HG03342 (cell line): ENCODE measurements at regions not wholly inside any gene's neighbourhood (a gene's known extent, or its start where the extent isn't known, plus 50 kb on each side); places are given as distances from the start of the nearest gene placed in this dataset.

ENCODE experiments used
- ATAC-seq: cut with Tn5 transposase; IDR thresholded peaks from one replicate; pipeline ENCODE4 v1.9.1; 2021; ENCODE audit warnings: mild to moderate bottlenecking, moderate library complexity; ENCODE audit not compliant: unreplicated experiment

DNA sequence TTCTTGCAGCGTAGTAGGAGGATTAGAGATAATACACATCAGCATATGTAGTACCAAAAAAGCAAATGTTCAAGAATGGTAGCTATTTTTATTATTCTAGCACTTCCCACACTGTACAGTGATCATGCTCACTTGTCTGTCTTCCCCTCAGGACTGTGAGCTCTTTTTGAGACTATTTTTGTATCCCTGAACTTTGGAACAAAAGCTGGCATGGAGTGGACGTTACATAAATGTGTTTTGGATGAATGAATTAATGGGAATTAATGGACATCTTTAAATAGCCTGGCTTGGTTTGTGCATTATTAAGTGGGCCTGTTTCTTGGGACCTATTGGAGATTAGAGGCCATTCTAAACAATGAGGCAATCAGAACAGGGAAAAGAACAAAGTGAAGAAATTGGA lies 243.7 kb downstream of the CD83 start:
- no peak for ATAC-seq

DNA sequence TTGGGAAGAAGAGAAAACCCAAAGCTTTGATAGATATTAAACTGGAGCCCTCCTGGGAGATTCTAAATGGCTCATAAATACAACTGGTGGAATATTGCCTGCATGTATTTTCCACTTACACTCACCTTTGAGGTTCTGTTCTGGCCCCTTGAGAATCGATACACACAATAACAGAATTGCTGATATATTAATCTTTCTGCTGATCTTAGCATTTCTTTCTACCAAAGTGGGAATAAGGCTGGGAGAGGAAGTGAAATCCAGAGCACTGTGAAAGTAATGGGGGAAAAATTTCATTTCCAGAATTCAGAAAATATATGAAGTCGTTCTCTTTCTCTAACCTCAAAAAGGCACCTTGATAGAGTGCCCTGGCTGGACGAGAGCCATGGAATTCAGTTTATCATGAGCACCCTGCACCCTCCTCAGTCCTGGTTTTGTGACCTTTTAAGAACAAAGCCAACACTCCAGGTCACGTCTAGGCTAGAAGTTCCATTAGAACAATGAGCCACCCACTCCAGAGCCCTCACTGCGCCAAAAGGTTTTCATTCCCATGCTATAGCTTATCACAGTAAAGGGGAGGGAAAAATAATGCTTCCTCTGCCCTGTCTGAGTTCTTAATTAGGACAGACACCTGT lies 244.5 kb downstream of the CD83 start:
- no peak for ATAC-seq

DNA sequence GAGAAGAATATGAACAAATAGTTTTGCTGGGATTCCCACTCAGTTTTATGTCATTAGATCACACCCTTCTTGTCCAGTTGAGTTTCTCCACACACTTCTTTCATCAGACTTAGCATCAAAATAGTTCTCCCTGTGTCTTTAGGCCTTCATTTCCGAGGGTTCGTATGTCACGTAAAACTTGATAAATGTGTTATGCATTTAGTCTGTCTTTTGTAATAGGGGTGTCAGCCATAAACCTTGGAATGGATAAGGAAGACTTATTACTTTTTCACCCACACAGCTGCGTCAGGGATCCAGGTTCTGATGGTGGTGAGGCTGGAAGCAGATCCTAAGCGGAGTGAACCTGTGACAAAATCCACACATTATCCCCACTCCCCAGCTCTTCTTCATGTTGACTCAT lies 246.8 kb downstream of the CD83 start:
- no peak for ATAC-seq

DNA sequence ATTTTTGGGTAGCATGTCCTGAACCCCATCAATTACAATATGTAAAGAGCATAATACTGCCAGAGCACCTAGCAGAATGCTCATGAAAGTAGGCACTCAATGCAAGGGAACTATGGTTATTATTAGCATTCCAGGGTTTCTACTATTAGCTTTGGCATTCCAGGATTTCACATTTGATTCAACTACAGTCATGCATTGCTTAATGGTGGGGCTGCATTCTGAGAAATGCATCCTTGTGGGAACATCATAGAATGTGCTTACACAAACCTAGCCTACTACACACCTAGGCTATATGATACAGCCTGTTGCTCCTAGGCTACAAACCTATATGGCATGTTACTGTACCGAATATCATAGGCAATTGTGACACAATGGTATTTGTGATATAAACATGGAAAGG lies 247.8 kb downstream of the CD83 start:
- ATAC-seq, result no peak

DNA sequence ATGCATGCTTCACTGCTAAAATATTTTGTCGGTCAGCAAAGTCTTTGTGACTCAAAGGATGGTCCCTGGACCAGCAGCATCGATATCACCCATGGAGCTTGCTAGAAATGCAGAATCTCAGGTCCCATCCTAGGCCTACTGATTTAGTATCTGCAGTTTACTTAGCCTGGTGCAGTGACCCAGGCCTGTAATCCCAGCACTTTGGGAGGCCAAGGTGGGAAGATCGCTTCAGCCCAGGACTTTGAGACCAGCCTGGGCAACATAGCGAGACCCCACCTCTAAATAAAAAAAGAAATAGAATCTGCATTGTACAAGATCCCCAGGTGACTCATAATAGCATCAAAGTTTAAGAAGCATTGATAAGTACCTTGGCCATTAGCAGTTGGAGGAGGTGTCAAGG lies 248.7 kb downstream of the CD83 start:
- no peak for ATAC-seq

DNA sequence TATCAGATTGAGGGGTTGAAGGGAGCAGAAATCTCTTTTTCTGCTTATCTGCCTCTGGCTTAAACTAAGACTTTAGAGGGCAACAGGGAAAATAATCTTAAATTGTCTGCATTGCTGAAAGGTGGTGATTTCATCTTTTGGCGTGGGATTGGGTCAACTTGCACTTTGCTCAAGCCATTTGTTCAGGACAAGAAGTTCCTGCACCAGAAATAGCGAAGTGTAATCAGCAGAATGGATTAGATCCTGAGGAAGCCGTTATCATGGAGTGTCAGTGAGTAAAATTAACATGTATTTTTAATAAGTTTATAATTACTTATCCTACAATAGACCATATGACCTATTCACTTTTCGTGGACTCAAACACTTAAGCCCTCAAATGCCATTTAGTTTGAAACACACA lies 249.3 kb downstream of the CD83 start:
- ATAC-seq, result no peak

DNA sequence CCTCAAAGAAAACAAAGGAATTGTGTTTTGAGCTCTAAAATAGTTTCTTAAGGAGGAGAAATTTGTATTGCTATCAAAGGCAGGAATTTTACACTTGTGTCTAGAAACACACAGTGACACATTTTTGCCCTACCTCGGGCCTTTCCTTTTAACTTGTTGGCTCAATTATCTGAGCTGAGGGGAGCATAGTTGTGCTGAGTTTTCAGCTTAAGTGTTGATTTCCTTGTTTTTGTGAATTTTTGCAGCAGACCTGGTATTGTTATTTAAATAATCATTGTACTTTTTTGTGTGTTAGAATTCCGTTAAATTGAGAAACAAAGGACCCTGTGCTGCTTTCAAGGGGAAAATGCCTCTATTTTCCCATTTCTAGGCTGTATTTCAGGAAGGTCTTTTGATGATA lies 249.7 kb downstream of the CD83 start:
- ATAC-seq, result no peak

DNA sequence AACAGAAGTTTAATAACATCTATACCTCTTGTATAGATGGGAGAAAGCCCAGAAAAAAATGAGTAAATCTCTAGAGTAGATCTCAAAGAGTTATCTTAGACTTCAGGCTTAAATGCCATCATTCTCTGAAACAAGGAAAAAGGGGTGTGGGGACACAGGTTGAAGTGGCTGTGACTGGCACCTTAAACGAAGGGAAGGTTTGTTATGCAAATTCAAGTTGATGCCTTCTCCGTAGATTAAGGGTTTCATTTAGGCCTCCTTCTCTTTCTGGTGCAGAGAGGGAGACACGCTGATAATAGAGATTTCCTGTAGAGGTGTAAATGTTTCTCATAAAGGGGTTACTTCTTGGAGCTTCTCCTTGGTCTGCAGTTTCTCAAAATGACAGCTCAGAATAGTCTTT lies 252.1 kb downstream of the CD83 start:
- no peak for ATAC-seq

DNA sequence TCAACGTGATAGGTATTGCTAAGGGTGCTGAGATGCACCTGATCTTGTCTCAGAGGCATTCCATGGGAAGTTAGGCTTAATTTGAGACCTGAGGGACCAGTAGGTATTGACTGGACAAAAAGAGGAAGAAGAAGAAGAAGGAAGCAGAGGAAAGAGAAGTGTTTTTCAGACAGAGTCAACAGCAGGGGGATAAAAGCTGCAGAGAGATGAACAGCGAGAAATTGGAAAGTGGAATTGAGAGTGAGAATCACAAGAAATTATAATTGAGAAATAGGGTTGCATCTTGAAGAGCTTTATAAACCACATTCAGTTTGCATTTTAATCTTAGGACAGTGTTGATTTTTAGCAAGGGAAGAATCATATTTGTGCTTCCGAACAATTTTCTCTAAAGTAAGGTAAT lies 254.0 kb downstream of the CD83 start:
- ATAC-seq, result no peak

DNA sequence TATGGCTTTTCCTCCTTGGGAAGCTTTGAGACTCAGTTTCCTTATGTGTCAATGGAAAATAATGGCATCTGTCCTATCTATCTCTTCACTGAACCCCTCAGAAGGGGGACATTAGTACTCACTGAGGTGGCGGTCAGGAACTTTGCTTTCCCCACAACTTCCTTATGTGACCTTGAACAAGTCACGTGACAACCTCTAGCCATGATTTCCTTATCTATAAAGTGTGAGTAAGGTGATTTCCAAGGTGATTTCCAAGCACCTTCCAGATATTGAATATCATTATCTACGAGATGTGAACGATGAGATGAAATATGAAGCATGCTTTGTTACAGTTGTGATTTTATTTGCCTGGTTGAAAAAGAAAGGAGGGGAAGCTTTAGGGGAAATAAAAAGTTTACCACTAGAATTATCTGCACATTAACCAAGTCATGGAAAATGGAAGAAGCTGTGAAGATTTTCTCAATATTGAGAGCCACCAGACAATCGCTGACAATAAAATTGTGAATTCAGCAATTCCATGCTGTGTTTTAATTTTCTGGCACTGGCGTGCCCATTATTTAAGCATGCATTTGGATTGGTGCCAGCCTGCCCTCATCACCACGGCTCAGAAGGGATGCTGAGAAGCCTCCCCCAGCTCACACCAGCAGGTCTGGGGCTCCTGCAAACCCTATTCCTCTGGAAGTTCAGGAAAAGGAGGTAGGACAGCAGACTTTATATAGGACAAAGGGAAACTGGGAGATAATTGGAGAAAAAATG lies 255.3 kb downstream of the CD83 start:
- ATAC-seq, result no peak

DNA sequence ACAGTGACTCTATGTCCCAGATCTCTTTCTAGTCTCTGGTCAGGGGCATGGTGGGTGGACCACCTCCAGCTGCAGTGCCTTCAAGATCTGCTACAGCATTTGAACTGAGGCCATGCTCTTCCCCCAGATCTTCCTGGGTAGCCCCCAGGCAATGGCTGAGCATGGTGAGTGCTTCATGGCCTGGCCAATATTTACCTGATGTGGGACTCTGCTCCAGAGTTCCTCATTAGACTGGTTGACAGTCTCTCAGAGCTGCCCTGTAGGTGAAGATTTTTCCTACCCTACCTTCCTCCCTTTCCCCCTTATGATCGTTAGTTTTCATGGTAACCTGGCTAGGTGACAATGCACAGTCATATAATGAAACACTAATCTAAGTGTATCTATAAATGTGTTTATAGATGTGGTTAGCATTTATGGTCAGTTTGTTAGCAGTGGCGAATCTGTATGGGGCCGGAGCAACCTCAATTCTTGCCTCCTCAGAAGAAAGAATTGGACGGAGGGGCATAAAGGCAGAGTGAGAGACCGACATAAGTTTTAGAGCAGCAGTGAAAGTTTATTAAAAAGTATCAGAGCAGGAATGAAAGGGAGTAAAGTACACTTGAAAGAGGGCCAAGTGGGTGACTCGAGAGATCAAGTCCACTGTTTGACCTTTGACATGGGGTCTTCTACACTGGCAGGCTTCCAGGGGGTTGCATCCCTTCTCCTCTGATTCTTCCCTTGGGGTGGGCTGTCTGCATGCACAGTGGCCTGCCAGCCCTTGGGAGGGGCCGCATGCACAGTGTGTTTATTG lies 256.3 kb downstream of the CD83 start:
- ATAC-seq, result no peak

DNA sequence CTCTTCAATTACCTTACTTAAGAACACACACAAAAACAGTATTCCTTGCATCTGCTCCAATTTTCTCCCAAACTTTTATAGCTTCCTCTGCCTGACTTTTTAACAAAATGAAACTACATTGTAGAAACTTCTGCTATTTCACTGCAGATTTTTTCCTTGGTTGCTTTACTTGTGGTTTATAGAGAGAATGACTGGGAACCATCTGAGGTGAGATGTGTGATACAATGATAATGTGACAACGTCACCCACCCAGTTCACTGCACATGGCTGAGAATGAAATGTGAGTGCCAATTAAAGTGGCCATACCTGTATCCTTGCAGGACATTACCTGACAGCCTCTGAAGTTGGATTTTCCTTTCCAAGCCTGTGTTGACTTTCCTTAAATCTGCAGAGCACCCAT lies 258.4 kb downstream of the CD83 start:
- ATAC-seq, result no peak

DNA sequence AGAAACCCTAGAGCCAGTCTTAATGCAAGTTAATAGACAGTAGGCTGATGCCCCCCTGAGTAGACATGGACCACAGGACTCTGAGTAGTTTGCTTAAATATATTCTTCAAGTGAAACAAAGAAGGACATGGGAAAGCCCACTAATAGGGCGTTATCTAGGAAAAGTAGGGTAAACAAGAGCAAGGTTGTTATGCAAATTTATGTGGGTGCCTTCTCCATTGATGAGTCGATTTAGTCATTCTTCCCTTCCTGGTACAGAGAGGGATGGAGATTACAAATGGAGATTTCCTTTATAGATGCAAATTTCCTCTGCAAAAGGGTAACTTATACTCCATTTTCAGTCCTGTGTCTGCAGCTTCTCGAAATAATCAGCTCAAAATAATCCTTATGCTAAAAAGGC lies 262.0 kb downstream of the CD83 start:
- no peak for ATAC-seq

DNA sequence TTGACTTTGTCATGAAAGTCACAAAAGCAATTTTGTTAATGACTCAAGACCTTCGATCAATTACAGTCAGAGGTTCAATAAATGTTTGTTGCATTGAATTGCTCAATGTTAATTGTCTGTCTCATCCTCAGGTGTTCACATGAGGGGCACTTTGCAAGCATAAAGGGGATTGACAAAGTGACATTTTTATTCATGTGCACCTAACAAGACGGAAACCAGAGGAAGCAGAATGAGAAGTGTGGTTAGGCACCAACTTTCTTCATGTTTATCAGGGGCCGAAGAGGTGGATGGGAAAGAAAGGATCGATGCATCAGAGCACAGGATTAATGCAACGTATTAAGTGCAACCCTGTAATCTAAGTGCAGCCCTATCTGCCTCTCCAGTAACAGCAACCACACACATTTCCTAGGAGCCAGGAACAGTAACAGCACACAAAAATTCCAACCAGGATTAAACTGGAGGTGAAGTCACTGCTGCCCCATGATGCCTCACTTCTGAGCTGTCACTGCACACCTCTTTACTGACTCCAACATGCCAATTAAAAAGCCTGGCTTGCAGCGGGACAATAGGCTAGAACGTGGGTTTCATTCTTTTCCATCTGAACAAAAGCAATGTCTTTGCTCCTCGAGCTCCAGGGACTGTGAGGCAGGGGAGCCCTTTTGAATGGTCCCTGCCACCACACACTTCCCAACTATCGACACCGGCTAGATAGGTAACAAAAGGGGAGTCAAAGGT lies 262.7 kb downstream of the CD83 start:
- no peak for ATAC-seq

DNA sequence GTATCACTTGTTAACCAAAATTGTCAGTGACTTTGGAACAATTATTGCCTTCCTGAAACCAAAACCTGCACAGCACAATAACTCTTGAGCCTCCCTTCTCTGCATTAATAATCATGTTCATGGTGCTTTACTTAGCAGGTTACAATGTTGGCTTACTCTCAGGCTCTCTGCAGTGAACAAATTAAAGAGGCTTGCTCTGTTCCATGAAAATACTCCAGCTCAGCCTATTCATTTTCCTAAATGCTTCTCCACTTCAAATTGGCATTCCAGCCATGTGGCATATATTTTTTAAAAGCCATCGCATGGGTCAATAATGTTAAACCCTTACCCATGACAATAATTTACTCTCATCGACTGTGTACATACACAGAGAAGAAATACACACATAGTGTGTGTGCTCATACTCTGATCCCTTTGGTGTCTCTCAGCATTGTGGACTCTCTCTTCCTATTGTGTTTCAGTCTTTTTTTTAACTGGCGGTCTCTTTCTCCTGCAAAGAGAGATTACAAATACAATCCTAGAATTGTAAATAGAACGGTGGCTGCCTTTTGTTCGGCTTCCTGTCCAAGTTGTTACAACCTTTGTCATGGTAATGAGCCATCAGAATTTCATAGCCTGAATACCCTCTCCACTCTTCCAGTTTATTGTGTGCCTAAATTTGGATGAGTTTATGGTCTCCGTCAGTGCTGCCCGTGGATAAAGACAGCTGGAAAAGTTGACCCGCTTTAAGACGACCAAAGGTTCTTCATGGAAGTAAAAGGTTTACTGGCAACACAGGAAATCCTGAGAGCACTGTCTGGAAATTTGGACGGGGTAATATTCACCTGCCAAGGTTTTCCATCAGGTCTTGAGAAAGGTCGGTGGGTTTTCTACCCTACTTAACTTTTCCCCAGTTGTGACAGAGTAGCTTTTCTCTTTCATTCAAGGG lies 263.6 kb downstream of the CD83 start:
- ATAC-seq, result no peak

DNA sequence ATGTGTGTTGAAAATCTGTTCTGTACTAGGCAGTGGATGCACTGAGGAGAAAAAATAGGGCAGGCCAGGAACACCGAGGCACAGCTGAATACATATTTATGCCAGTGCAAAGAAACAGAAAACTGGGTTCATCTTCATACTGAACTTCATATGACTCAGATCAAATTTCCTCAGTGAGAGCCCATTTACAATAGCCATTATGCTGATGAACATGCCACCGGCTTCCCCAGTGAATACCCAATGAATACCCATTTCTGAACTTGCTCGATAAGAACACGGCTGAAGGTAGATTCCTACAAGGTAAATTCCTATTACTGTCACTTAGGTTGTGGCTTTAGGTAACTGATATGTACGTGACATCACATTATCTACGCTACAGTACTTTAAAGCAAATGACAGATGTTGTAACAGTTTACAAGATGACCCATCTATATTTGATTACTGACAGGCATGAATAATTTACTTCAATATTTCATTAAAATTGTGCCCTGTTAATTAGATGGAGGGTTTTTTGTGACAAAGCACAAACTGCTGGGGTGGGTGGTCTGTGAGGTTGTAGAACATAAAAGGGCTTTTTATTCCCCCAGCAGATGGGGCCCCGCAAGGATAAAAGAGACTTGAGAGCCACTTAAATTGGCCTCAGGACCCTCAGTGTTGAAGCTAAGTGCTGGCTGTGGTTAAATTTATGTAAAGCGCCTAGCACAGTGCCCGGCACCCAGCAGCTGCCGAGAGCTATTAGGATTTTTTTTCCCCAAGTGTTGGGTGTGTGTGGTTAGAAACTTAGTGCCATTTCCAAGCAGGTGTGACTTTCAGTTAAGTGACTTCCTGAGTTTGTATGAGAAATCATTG lies 264.5 kb downstream of the CD83 start:
- ATAC-seq, result peak; percentile 59

DNA sequence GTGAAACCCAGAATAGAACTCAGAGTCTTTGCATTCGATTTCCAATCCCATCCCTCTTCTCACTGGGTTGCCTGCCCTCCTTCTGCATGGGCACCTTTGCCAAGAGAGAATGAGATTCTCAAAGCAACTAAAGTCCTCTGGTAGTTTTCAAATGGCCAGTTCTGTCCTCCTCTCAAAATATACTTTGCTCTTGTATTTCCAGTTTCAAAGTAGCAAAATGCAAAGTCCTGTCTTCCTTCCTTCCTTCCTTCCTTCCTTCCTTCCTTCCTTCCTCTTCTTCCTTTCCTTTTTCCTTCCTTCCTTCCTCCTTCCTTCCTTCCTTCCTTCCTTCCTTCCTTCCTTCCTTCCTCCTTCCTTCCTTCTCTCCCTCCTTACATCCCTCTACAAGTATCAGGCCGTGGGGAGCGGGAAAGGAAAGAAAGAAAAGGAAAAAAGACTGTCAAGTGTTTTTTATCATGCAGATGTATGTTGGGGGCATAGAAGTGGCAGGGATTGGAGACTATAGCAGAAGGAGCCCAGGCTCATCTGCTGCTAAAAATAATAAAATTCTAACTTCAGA lies 265.2 kb downstream of the CD83 start:
- no peak for ATAC-seq

DNA sequence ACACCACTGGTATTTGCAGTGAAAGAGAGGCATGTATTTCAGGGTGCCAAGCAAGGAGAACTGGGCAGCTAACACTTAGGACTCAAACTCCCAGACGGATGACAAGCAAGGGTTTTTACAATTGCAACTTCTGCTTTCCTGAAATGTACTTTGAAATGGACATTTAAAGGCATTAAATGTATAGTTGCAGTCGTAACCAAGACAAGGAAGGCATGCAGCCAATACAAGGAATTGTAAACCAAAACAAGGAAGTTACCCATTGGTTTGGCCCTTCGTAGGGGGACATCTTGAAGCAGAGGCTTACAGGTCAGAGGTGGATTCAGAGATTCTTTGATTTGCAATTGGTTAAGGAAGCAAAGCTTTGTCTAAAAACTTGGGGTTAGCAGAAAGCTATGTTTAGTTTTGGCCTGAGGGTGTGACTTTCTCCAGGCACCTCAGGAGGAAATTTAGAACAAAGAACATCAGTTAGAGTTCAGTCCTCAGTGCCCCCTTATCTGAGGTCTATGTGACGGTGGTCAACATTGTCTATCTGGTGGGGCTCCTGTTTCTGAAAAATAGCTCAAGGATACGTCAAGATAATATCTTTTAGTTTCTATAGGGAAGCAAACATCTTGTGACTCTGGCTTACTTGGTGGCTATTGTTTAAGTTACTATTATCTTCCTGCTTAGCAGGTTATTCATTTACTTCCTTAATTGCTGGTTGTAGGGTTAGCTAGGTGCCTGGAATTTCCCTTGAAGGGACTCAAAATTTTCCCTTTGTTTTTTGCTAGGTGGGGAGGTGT lies 266.0 kb downstream of the CD83 start:
- no peak for ATAC-seq
